Ascending aorta (tissue), 2 donors: ENCODE measurements at regions not wholly inside any gene's neighbourhood (a gene's known extent, or its start where the extent isn't known, plus 50 kb on each side); places are given as distances from the start of the nearest gene placed in this dataset.

Experiments
- DNase-seq, 2 donors: peaks; one replicate each; pipeline ENCODE4 v3.0.0-alpha.2; 2019; ENCODE audit warnings: low spot score in 2 of 2
- H3K27ac ChIP-seq, 2 donors: fragments of 200-600 bp; sonication (generic); one replicate each; pipeline ENCODE4 v1.5.1; 2016 to 2017; ENCODE audit warnings: mild to moderate bottlenecking in 1 of 2
- H3K27me3 ChIP-seq: fragments of 200-600 bp; sonication (generic); one replicate; pipeline ENCODE4 v1.5.1; 2017
- H3K36me3 ChIP-seq, 2 donors: fragments of 200-600 bp; sonication (generic); one replicate each; pipeline ENCODE4 v1.5.1; 2016
- H3K4me1 ChIP-seq, 2 donors: fragments of 200-600 bp; sonication (generic); one replicate each; pipeline ENCODE4 v1.5.1; 2016 to 2017; ENCODE audit warnings: mild to moderate bottlenecking in 1 of 2
- H3K4me3 ChIP-seq, 2 donors: fragments of 200-600 bp; sonication (generic); one replicate each; pipeline ENCODE4 v1.5.1; 2016 to 2017; ENCODE audit warnings: mild to moderate bottlenecking in 1 of 2
- H3K9me3 ChIP-seq, 2 donors: fragments of 200-600 bp; sonication (generic); one replicate each; pipeline ENCODE4 v1.5.1; 2016
- CTCF ChIP-seq, 3 experiments: fragments of 200-600 bp in 2 of 3; fragments of 450-650 bp in 1 of 3; sonication (generic) in 2 of 3; IDR thresholded peaks; one replicate each; pipeline ENCODE4 v1.5.1; 2016 to 2019; ENCODE audit warnings: antibody characterized with exemption in 3 of 3, mild to moderate bottlenecking in 1 of 3, moderate library complexity in 1 of 3
- intact Hi-C: fragments of 100-400 bp; cut with DNase I; formaldehyde crosslinking; loops from one replicate; pipeline ENCODE4 v1.15.1; 2023

DNA sequence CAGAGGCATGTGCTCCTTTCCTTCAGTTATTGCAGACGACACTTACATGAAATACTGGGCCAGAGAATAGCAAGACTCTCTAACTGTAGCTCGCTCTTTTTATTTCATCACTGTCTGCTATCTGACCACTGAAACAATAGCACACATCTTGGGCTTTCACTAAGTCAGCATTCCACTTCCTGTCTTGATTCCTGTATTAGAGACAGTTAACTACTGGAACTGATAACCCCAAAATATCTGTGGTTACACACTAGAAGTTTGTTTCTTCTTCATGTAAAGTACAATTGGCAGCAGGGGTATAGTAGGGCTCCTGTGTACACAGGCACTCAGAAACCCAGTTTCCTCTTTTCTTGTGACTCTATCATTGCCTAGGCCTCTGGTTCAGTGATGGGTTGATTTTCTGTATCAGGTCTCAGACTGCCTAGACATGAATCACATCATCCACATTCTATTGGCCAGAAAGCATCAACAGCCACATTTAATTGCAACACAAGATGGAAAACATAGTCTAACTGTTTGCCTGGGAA lies 230.2 kb upstream of the CD96 start:
- H3K4me3 ChIP-seq: no peak overlapping the region
- TF ChIP-seq CTCF (IDR thresholded peaks at IDR 0.05): no peak
- no peak overlapping the region for H3K27ac ChIP-seq
- H3K36me3 ChIP-seq: no peaks in the 10 kb centered on the region
- H3K27me3 ChIP-seq: no peaks in the 10 kb centered on the region
- DNase-seq: no peak
- intact Hi-C loops: no loop called here
- no peaks in the 10 kb centered on the region for H3K4me1 ChIP-seq
- H3K9me3 ChIP-seq: no peaks in the 10 kb centered on the region

DNA sequence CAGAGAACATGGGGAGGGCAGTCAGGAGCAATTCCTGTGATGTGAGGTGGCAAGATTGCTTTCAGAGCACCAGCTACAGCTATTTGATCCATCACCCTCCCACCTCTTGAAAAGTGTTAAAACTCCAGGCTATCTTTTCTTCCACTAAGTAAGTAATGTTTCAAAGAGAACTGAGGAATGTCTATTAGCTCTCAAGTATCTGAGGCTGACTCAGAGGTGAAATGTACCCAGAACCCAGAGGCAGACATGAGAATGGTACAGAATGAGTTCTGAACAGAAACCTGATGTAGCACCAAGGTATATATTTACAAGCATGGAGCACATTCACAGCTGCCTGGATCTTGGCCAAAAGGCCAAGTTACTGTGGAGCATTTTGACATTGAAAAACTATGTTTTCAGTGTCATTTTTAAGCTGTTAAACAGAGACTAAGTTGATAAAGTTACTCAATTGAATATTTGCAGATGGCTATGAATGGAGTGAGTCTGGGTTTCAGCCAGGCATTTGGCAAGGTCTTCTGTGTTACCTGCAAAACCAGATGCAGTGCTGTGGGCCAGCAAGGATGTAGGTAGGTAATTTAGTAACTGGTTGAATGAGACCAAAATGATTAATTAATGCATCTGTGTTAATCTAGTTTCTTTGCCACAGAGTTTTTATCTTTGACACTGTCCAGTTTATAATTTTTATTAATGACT lies 227.7 kb upstream of the CD96 start:
- H3K9me3 ChIP-seq: no peaks in the 10 kb centered on the region
- H3K4me1 ChIP-seq: no peaks in the 10 kb centered on the region
- intact Hi-C loops: no loop called here
- no peak for DNase-seq
- H3K36me3 ChIP-seq: no peaks in the 10 kb centered on the region
- no peak for TF ChIP-seq CTCF (IDR thresholded peaks at IDR 0.05)
- H3K27ac ChIP-seq: no peak overlapping the region
- H3K4me3 ChIP-seq: no peak overlapping the region
- no peaks in the 10 kb centered on the region for H3K27me3 ChIP-seq

- TF ChIP-seq CTCF (IDR thresholded peaks at IDR 0.05): no peak
- no peak overlapping the region for H3K27ac ChIP-seq
- no peak overlapping the region for H3K4me3 ChIP-seq
- H3K36me3 ChIP-seq: no peaks in the 10 kb centered on the region
- intact Hi-C loops: no loop called here
- no peaks in the 10 kb centered on the region for H3K27me3 ChIP-seq
- no peak for DNase-seq
- no peaks in the 10 kb centered on the region for H3K9me3 ChIP-seq
- no peaks in the 10 kb centered on the region for H3K4me1 ChIP-seq
These were observed 227.1 kb upstream of the CD96 start for GRCh38 chr3:111314898-111315297.

DNA sequence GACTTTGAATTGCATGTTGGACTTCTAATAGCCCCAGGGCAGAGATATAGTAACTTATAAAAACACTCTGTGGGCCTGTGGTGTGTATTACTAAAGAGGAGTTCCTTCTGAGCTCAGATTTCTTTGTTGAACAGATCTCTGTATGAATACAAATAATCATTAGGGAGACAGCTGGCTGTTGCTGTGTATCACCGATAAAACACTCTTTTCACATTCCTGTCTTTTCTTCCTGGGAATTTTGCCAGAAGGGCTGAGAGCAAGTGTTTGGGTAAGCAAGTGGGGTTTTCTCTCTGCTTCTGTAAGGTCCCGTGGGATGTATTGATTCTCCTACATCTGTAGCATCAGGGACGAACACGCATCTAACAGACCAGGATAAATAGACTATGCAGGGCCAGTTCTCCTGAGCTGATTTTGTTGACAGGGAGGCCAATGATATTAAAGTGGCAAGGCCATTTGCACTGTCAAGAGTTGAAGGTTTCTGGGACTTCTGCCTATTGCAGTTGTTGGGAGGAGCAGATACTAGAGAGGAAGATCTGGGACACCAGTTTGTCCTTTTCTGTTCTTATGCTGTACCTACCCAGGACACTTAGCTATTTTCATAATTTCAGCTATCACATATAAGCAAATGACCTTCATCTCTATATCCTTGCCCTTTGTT lies 225.9 kb upstream of the CD96 start:
- TF ChIP-seq CTCF (IDR thresholded peaks at IDR 0.05): no peak
- no peaks in the 10 kb centered on the region for H3K27me3 ChIP-seq
- H3K27ac ChIP-seq: no peak overlapping the region
- no peaks in the 10 kb centered on the region for H3K4me1 ChIP-seq
- H3K36me3 ChIP-seq: no peaks in the 10 kb centered on the region
- intact Hi-C loops: no loop called here
- H3K4me3 ChIP-seq: no peak overlapping the region
- no peaks in the 10 kb centered on the region for H3K9me3 ChIP-seq
- DNase-seq: no peak

GRCh38 chr3:111318289-111318688 lies 223.7 kb upstream of the CD96 start:
- Histone ChIP-seq H3K4me1 (no peaks in the 10 kb centered on the region), H3K27me3 (no peaks in the 10 kb centered on the region), H3K4me3 (no peak overlapping the region), H3K36me3 (no peaks in the 10 kb centered on the region), H3K27ac (no peak overlapping the region), H3K9me3 (no peaks in the 10 kb centered on the region)
- intact Hi-C loops: no loop called here
- TF ChIP-seq CTCF (IDR thresholded peaks at IDR 0.05): no peak
- no peak for DNase-seq
